Stimulated activated CD8-positive, alpha-beta memory T cell treated with anti-CD3 and anti-CD28 coated beads, Interleukin-7, amount 100 ng/mL, for 1 hour (primary cell): ENCODE measurements at regions not wholly inside any gene's neighbourhood (a gene's known extent, or its start where the extent isn't known, plus 50 kb on each side); places are given as distances from the start of the nearest gene placed in this dataset.
"Not testable (repeated sequence)": the region's sequence is repeated elsewhere in the genome, so short reads cannot be mapped to it uniquely, and the experiment has no call there.

Source experiments
- DNase-seq, 2 donors: peaks; one replicate each; pipeline ENCODE4 v3.0.0-alpha.2; 2020; ENCODE audit warnings: low read depth in 2 of 2

DNA sequence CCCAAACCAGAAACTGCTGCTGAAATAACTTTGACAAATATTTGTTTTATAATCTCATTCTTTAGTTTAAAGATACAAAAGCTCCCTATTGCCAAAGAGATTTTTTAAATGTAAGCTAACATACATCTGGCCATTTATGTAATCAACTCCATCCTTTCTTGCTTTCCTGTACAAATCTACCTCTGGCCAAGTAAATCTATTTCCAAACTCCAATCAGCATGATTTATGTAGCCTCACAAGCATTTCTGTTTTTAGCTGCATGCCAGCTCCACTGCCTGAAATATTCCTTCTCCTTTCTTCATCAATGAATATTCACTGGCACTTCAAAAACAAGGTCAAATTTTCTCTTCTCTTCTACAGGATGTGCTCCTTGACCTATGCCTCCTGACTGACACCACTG lies 80.0 kb downstream of the SHOX2 start:
- no peak for DNase-seq

DNA sequence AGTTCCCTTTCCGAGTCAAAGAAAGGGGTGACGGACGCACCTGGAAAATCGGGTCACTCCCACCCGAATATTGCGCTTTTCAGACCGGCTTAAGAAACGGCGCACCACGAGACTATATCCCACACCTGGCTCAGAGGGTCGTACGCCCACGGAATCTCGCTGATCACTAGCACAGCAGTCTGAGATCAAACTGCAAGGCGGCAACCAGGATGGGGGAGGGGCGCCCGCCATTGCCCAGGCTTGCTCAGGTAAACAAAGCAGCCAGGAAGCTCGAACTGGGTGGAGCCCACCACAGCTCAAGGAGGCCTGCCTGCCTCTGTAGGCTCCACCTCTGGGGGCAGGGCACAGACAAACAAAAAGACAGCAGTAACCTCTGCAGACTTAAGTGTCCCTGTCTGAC lies 86.3 kb downstream of the SHOX2 start:
- not testable (repeated sequence) for DNase-seq

GRCh38 chr3:158018462-158018861 lies 87.8 kb downstream of the SHOX2 start:
- no peak for DNase-seq

DNA sequence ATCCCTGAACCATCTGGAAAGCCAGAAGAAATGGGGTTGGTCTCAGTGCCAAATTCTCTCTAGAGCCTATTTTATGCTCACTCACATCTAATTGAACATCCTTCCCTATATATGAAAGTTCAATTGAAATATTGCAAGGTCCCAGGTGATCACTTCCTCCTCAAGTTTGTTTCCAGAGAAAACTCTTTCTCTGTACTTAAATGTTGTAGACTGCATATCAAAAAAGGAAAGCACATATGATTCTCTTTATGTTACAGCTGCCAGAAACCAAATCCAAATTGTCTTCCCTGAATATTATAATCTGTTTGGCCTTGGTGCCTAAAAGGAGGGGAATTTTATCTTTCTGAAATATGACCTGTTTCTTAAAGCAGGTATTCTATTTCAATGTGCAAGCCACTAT lies 93.3 kb downstream of the SHOX2 start:
- DNase-seq: no peak

DNA sequence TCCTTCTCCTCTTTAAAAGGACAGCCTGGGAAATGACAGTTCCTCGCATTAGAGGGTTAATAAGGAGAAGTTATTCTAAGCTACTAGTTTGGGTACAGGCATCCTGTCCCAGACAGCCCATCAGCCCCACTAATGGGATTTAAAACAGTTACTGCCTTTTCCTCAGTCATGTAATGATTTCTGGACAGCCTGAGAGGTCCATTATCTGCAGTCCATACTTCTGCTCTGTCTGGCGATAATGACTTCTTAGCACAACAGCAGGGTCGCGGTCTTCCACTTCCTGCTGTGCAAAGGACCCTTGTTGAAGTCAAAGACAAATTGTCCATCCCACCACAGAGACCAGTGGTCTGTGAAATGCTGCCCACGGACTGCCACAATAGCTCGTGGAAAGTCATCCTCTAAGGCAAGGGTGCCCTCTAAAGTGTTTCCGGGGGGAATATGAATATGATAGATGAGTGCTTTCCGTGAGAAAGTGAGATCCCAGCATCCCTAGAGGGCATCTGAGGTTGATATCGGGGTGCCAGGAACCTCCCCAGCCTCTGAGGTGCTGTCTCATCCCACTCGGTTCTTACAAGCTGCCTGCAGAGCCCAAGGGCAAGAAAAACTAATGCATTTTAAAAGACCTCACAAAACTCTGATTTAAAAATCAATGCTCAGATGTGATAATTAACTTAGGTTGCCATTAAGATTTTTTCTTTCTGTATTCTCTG lies 100.7 kb downstream of the SHOX2 start:
- no peak for DNase-seq

DNA sequence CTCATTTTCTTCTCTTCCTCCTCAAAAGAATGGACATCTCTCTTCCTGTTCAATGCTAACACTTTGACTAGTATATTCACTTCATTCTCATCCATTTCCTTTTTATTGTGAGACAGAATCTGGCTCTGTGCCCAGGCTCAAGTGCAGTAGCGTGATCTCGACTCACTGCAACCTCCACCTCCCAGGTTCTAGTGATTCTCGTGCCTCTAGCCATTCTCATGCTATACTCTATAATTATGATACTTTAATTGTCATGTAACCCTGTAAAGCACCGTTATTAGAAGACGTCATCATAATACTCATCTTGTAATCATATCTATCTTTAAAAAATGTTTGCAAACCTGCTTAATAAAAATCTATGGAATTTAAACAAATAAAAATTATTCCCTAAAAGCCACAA lies 107.0 kb downstream of the SHOX2 start:
- DNase-seq: no peak

DNA sequence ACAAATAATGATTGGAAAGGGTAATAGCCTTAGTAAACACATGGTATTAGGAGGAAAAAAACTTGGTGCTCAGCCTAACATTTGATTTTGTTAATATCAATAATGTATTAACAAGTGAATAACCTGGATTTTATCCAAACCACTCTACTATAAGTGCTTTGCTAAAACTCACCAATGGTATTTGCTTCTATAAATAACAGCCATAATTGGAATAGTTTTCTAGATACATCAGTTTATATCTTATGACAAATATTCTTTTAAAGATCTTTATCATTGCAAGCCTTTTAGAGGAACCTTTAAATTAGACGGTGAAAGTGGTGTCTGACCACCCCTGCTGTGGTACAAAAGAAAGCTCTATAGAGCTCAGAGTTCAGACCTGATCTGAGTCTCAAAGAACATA lies 123.9 kb downstream of the SHOX2 start:
- DNase-seq: no peak

- no peak for DNase-seq
Observed at GRCh38 chr3:157981819-157982218, 124.4 kb downstream of the SHOX2 start.

- DNase-seq: no peak
Observed at GRCh38 chr3:157979022-157979421, 127.2 kb downstream of the SHOX2 start.

DNA sequence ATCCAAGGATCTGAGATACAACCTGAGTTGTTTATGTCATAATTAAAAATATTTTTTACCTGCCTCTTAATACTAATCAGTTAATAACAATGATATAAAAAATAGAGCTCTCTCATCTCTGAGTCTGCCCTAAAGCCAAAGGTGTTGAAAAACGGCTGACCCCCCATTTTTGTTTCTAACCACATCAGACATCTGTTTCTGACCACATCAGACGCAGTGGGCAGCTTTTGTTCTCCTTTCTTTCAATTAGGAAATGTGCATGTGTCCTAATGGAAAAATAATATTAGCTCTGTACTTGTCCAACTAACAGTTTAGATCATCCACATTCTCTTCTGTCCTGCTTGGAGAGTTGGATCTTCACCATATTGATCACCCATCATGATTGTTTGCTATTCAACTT lies 144.6 kb downstream of the SHOX2 start:
- DNase-seq: no peak

DNA sequence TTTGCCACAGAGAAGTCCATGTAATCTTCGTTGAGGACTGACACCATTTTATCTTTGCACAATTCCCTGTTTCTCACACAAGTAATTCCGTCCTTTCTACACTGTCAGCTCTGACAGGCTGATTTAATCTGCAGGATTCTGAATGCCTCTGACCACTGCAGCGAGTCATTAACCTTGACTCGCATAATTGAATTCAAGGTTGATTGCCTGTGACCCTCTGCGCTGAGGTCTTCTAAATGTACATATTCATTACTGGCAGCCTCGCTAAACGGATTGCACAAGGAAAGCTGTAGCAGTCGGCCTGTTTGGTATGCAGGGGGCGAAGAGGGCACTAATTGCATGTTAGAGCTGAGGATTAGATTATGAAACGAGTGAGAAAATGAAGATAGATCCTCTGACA lies 147.8 kb downstream of the SHOX2 start:
- no peak for DNase-seq

- DNase-seq: no peak
Observed at GRCh38 chr3:157956850-157957249, 149.4 kb downstream of the SHOX2 start.

- DNase-seq: no peak
Observed at GRCh38 chr3:157956176-157956575, 150.0 kb downstream of the SHOX2 start.

DNA sequence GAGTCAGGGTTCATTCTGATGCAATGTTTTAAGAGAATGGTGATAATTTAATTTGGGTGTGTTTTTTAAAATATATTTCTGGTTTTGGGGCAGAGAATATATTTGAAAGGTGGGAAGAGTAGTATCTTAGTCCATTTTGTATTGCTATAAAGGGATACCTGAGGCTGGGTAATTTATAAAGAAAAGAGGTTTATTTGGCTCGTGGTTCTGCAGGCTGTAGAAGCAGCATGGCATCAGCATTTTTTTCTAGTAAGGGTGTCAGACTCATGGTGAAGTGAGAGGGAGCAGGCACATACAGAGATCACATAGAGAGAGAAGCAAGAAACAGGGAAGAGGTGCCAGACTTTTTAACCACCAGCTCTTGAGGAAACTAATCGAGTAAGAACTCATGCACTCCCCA lies 152.7 kb downstream of the SHOX2 start:
- no peak for DNase-seq

GRCh38 chr3:157948605-157949383 lies 157.4 kb downstream of the SHOX2 start:
- no peak for DNase-seq

DNA sequence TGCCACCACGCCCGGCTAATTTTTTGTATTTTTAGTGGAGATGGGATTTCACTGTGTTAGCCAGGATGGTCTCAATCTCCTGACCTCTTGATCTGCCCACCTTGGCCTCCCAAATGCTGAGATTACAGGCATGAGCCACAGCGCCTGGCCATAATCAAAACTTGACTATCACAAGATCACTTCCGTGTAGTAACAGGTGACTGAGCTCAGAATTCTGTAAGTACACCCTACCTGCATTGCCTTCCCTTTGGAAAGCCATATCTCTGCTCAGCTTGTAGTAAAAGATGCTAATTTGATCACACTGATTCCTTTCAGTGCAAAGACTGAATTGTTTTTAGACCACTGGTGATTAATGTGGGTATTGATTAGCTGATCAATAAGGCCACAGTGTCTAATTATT lies 167.1 kb downstream of the SHOX2 start:
- DNase-seq: no peak

- no peak for DNase-seq
Observed at GRCh38 chr3:157938154-157938779, 168.0 kb downstream of the SHOX2 start.

DNA sequence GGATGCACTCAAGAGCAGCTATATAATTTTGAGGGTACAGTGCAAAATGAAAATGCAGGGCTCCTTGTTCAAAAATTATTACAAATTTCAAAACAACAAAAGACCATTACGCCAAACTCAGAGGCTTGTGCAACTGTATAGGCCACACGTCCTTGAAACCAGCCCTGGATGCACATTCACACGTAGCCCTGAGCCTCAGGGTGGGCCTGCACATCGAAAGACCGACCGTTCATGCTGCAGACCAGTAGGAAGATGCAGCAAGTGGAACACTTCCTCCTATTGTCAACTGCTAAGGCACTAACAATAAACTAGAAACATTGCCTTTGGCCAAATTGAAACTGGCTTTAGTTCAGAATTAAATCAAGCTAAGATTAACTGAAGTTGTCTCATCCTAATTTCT lies 174.7 kb downstream of the SHOX2 start:
- no peak for DNase-seq

- DNase-seq: no peak
Observed at GRCh38 chr3:157930000-157930780, 176.0 kb downstream of the SHOX2 start.

DNA sequence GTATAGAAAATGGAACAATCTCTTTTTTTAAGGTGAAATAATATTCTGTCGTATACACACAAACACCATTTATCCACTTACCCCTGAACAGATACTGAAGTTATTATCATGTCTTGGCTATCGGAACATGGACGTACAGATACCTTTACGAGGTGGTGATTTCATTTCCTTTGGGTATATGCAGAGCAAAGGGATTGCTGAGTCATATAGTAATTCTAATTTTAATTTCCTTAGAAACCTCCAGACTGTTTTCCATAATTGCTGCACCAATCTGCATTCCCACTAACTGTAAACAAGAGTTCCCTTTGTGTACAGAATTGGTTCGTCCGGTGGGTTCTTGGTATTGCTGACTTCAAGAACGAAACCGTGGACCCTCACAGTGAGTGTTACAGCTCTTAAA lies 179.4 kb downstream of the SHOX2 start:
- no peak for DNase-seq

GRCh38 chr3:157922614-157923013 lies 183.6 kb downstream of the SHOX2 start:
- no peak for DNase-seq

GRCh38 chr3:157921811-157922210 lies 184.4 kb downstream of the SHOX2 start:
- no peak for DNase-seq
